K562 (cell line): ENCODE measurements at regions not wholly inside any gene's neighbourhood (a gene's known extent, or its start where the extent isn't known, plus 50 kb on each side); places are given as distances from the start of the nearest gene placed in this dataset.
A peak's percentile ranks its signal among the peaks of the same experiment; 100 is the strongest.

Experiments
- ATAC-seq: fragments of 200-7000 bp; cut with Tn5 transposase; 3 replicates; pipeline ENCODE4 v1.9.1; 2020; ENCODE audit warnings: moderate library complexity
- BruUV-seq: library from RNA; stranded (reverse); fragments of 400-500 nt; replicated peaks from 2 replicates; lab custom pipeline; 2021; lab: Mats Ljungman, UMichigan
- CTCF ChIA-PET: fragments of 300-600 bp; formaldehyde crosslinking; extraction: SDS; loops from one replicate; lab custom pipeline; 2021; ENCODE audit warnings: low intra/inter-chr PET ratio; lab: Yijun Ruan, JAX
- POLR2A ChIA-PET: fragments of 300-600, 350-650 bp; sonication (Branson Sonifier 250); formaldehyde crosslinking; extraction: SDS; loops from one replicate; lab custom pipeline; 2021; ENCODE audit warnings: antibody characterized with exemption, inconsistent platforms; lab: Yijun Ruan, JAX
- DNase-seq, 4 experiments: peaks; one replicate each; pipeline versions ENCODE4 v3.0.0 to v3.0.0-alpha.2; 2011 to 2018; ENCODE audit warnings: low spot score in 3 of 4, mixed read lengths in 3 of 4; ENCODE audit errors: extremely low read depth in 1 of 4
- FAIRE-seq: peaks from 2 replicates; lab custom pipeline; 2011; peaks lifted over from hg19 to GRCh38; lab: Jason Lieb, UNC
- H2AFZ ChIP-seq: 2 replicates; pipeline ENCODE4 v1.6.0; 2011; ENCODE audit warnings: low read depth, low read length, control low read depth, inconsistent platforms
- H3K27ac ChIP-seq: fragments of 200-600 bp; 3 replicates; pipeline ENCODE4 v1.8.0; 2011; ENCODE audit warnings: low read depth, mild to moderate bottlenecking, control low read depth, inconsistent platforms, low read length, moderate library complexity, mixed read lengths; ENCODE audit errors: extremely low read depth
- H3K27me3 ChIP-seq, 2 experiments: fragments of 300-600 bp in 1 of 2; 2 replicates in 1 of 2; 3 replicates in 1 of 2; pipeline versions ENCODE4 v1.6.0 to v1.8.0; 2011; ENCODE audit warnings: inconsistent platforms in 2 of 2, low read length in 2 of 2, mild to moderate bottlenecking in 1 of 2, mixed read lengths in 1 of 2, moderate library complexity in 1 of 2; ENCODE audit not compliant: control insufficient read depth in 2 of 2, insufficient read depth in 2 of 2
- H3K36me3 ChIP-seq: fragments of 300-600 bp; 3 replicates; pipeline ENCODE4 v1.8.0; 2011; ENCODE audit warnings: mild to moderate bottlenecking, low read length, inconsistent platforms; ENCODE audit not compliant: control insufficient read depth, insufficient read depth
- H3K4me1 ChIP-seq, 2 experiments: fragments of 200-600 bp in 1 of 2; replicated peaks in 1 of 2; 2 replicates in 1 of 2; 3 replicates in 1 of 2; pipeline versions ENCODE4 v1.5.1 to v1.8.0; 2011; ENCODE audit warnings: inconsistent platforms in 2 of 2, low read length in 2 of 2, mild to moderate bottlenecking in 1 of 2, mixed read lengths in 1 of 2, moderate library complexity in 1 of 2; ENCODE audit not compliant: control insufficient read depth in 2 of 2, insufficient read depth in 2 of 2
- H3K4me2 ChIP-seq: 2 replicates; pipeline ENCODE4 v1.6.1; 2011; ENCODE audit warnings: low read length, control low read depth, inconsistent platforms, mixed read lengths; ENCODE audit not compliant: insufficient read depth
- H3K4me3 ChIP-seq: fragments of 200-600 bp; sonication (generic), shearing (Covaris generic); 2 replicates; pipeline ENCODE4 v1.5.1; 2016; ENCODE audit warnings: control low read depth, inconsistent platforms
- H3K79me2 ChIP-seq: fragments of 200-600 bp; 3 replicates; pipeline ENCODE4 v1.8.0; 2011; ENCODE audit warnings: low read length, inconsistent platforms; ENCODE audit not compliant: control insufficient read depth, insufficient read depth
- H3K9ac ChIP-seq, 2 experiments: 2 replicates each; pipeline versions ENCODE4 v1.6.0 to v1.6.1; 2011; ENCODE audit warnings: low read depth in 2 of 2, low read length in 2 of 2, control low read depth in 1 of 2, inconsistent platforms in 1 of 2, mild to moderate bottlenecking in 1 of 2, mixed read lengths in 1 of 2; ENCODE audit not compliant: insufficient read depth in 1 of 2
- H3K9me1 ChIP-seq: one replicate; pipeline ENCODE4 v1.6.0; 2011; ENCODE audit warnings: inconsistent platforms, mild to moderate bottlenecking, low read length, moderate library complexity; ENCODE audit not compliant: control insufficient read depth, insufficient read depth
- H3K9me3 ChIP-seq: replicated peaks from 2 replicates; pipeline ENCODE4 v1.5.1; 2011; ENCODE audit warnings: low read depth, low read length, inconsistent platforms; ENCODE audit not compliant: control insufficient read depth, insufficient read depth
- H4K20me1 ChIP-seq: replicated peaks from 2 replicates; pipeline ENCODE4 v1.6.1; 2011; ENCODE audit warnings: low read length, inconsistent platforms, mixed read lengths; ENCODE audit not compliant: control insufficient read depth, insufficient read depth
- BACH1 ChIP-seq: fragments of 200-800 bp; sonication (Bioruptor generic); IDR thresholded peaks from 2 replicates; pipeline ENCODE4 v1.6.1; 2016; ENCODE audit warnings: missing genetic modification characterization, missing compliant biosample characterization
- FOXO4 ChIP-seq: fragments of 450-650 bp; formaldehyde crosslinking; IDR thresholded peaks from 2 replicates; pipeline ENCODE4 v1.4.0; 2020; ENCODE audit warnings: mild to moderate bottlenecking, moderate library complexity
- HLTF ChIP-seq: fragments of 450-650 bp; IDR thresholded peaks from 2 replicates; pipeline ENCODE4 v1.6.1; 2016
- KLF13 ChIP-seq: fragments of 450-650 bp; IDR thresholded peaks from 2 replicates; pipeline ENCODE4 v1.6.1; 2016; ENCODE audit warnings: missing genetic modification characterization, low read depth, mild to moderate bottlenecking, missing compliant biosample characterization, moderate library complexity, borderline replicate concordance
- MEF2D ChIP-seq: conservative IDR thresholded peaks from 2 replicates; pipeline ENCODE4 v1.6.1; 2016; ENCODE audit warnings: low read depth, missing genetic modification characterization, missing compliant biosample characterization
- NFXL1 ChIP-seq: fragments of 450-650 bp; formaldehyde crosslinking; IDR thresholded peaks from 2 replicates; pipeline ENCODE4 v1.4.0; 2021; ENCODE audit warnings: mild to moderate bottlenecking
- POLR2G ChIP-seq: fragments of 200-400 bp; formaldehyde crosslinking; IDR thresholded peaks from 2 replicates; pipeline ENCODE4 v1.6.1; 2017; ENCODE audit warnings: low read depth, mild to moderate bottlenecking, antibody characterized with exemption, low read length, moderate library complexity
- RB1 ChIP-seq: fragments of 450-650 bp; IDR thresholded peaks from 2 replicates; pipeline ENCODE4 v1.6.1; 2017; ENCODE audit warnings: low read depth, mild to moderate bottlenecking
- SMARCA5 ChIP-seq: fragments of 450-650 bp; IDR thresholded peaks from 2 replicates; pipeline ENCODE4 v1.6.1; 2016
- SNRNP70 ChIP-seq: fragments of 200-400 bp; formaldehyde crosslinking; optimal IDR thresholded peaks from 2 replicates; pipeline ENCODE3; 2017; ENCODE audit warnings: low read depth, low read length
- TFE3 ChIP-seq: fragments of 450-650 bp; formaldehyde crosslinking; IDR thresholded peaks from 2 replicates; pipeline ENCODE4 v1.4.0; 2020; ENCODE audit warnings: mild to moderate bottlenecking, mixed read lengths
- ZNF445 ChIP-seq: fragments of 250-450 bp; sonication (Bioruptor Pico); IDR thresholded peaks from 2 replicates; pipeline ENCODE4 v1.4.0; 2020; ENCODE audit warnings: low read depth, mild to moderate bottlenecking, moderate library complexity
- ZNF668 ChIP-seq: fragments of 250-450 bp; sonication (Bioruptor Pico); IDR thresholded peaks from 2 replicates; pipeline ENCODE4 v1.8.0; 2022; ENCODE audit warnings: mild to moderate bottlenecking, inconsistent platforms
- WGBS: fragments of 100-300 bp; shearing (Covaris generic); methylation state at CpG from one replicate; pipeline ENCODE4 v1.1.6; 2016; ENCODE audit warnings: low coverage, mixed read lengths; ENCODE audit not compliant: insufficient coverage; ENCODE audit errors: missing lambda C conversion rate; 5-methylcytosine and 5-hydroxymethylcytosine counted together
- in situ Hi-C: fragments of 300-500 bp; cut with MboI; formaldehyde crosslinking; loops from 4 replicates; pipeline ENCODE4 v1.15.0; 2018; ENCODE audit warnings: inconsistent platforms, mixed read lengths
- intact Hi-C: fragments of 100-400 bp; cut with micrococcal nuclease; formaldehyde crosslinking; loops from 2 replicates; pipeline ENCODE4 v1.14.2; 2022
- TF ChIP-seq, protein P1 (sequence below): sonication (generic); formaldehyde crosslinking; IDR thresholded peaks from 2 replicates; pipeline ENCODE4 v1.8.0; 2022; ENCODE audit warnings: missing genetic modification reagents, mild to moderate bottlenecking, borderline replicate concordance

DNA sequence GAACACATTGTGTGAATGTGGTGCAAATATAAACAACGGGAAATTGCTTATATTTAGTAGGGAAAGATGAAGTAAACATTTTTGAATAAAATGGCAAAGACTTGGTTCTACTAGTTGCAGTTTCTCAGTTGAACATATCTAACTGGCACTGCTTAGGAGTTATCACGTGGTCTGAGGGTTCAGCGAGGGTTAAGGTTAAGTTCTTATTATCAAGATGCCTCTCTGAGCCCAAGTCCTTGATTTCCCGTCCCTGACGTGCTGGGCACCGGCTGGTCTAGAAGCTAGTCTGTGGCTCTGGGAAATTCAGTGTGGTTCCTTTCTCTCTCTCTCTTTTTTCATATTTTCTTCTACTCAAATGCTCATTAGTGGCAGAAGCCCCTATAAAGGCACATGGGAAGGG, 81.6 kb upstream of the PITX1 start:
- in situ Hi-C loops, result no loop called here
- no peak for DNase-seq
- Histone ChIP-seq H3K36me3 (no peaks in the 10 kb centered on the region), H3K9me1 (no peaks in the 10 kb centered on the region), H4K20me1 (no peaks in the 10 kb centered on the region), H3K79me2 (no peaks in the 10 kb centered on the region), H3K27ac (no peak overlapping the region), H3K27me3 (no peaks in the 10 kb centered on the region), H2AFZ (peak overlapping the region; percentile 41), H3K4me1 (peaks cover 13 to 24% of the 10 kb centered on the region in 2 experiments; a peak in 4 of 5 replicates), H3K9me3 (no peaks in the 10 kb centered on the region), H3K4me3 (no peak overlapping the region), H3K9ac (no peak overlapping the region), H3K4me2 (no peak overlapping the region)
- BruUV-seq, result no TSS peak
- WGBS, result 62% methylated on average over 6 of the region's 6 CpGs
- ChIA-PET CTCF (no interaction called here), POLR2A (interaction anchor here (1.2 to 3.8 kb wide), 5 partner anchors 7 to 23 kb away, joined by 3 to 18 read pairs (median 8); no protein-coding TSS in a partner anchor)
- FAIRE-seq, result no peak
- ATAC-seq, result no peak
- intact Hi-C loops, result no loop called here
- peak; percentile 40; the same call in 1 of the 2 replicates for TF ChIP-seq TFE3 (CRISPR knock-in tag)
- no peak for TF ChIP-seq SMARCA5

GRCh38 chr5:135114759-135115158, 80.7 kb upstream of the PITX1 start:
- 52% methylated on average over 2 of the region's 2 CpGs for WGBS
- Histone ChIP-seq H3K9me3 (no peaks in the 10 kb centered on the region), H3K9ac (no peak overlapping the region), H3K4me1 (peaks cover 13 to 24% of the 10 kb centered on the region in 2 experiments; a peak in 4 of 5 replicates), H3K27me3 (no peaks in the 10 kb centered on the region), H3K27ac (no peak overlapping the region), H3K4me2 (no peak overlapping the region), H4K20me1 (no peaks in the 10 kb centered on the region), H3K79me2 (no peaks in the 10 kb centered on the region), H3K9me1 (no peaks in the 10 kb centered on the region), H2AFZ (no peak overlapping the region), H3K36me3 (no peaks in the 10 kb centered on the region), H3K4me3 (no peak overlapping the region)
- CTCF ChIA-PET, result no interaction called here
- POLR2A ChIA-PET, result interaction anchor here (0.6 to 3.8 kb wide), 9 partner anchors 8 to 34 kb away, joined by 3 to 18 read pairs (median 5); no protein-coding TSS in a partner anchor
- intact Hi-C loops (no loop called here), in situ Hi-C loops (no loop called here)
- BruUV-seq, result no TSS peak
- DNase-seq (no peak), ATAC-seq (no peak), FAIRE-seq (no peak)
- TF ChIP-seq SNRNP70, result no peak
- no peak for TF ChIP-seq KLF13 (tag)
- no peak for TF ChIP-seq HLTF
- TF ChIP-seq, protein P1, sequence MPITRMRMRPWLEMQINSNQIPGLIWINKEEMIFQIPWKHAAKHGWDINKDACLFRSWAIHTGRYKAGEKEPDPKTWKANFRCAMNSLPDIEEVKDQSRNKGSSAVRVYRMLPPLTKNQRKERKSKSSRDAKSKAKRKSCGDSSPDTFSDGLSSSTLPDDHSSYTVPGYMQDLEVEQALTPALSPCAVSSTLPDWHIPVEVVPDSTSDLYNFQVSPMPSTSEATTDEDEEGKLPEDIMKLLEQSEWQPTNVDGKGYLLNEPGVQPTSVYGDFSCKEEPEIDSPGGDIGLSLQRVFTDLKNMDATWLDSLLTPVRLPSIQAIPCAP, result no peak
- no peak for TF ChIP-seq ZNF445 (CRISPR knock-in tag)
- no peak for TF ChIP-seq BACH1 (tag)
- TF ChIP-seq FOXO4 (CRISPR knock-in tag), result no peak
- no peak for TF ChIP-seq NFXL1 (CRISPR knock-in tag)
- TF ChIP-seq ZNF668 (CRISPR knock-in tag), result no peak
- TF ChIP-seq MEF2D (tag), result no peak
- TF ChIP-seq POLR2G, result no peak
- TF ChIP-seq RB1, result no peak
